NCI-H524 (cell line): ENCODE measurements at regions not wholly inside any gene's neighbourhood (a gene's known extent, or its start where the extent isn't known, plus 50 kb on each side); places are given as distances from the start of the nearest gene placed in this dataset.
"Not testable (repeated sequence)": the region's sequence is repeated elsewhere in the genome, so short reads cannot be mapped to it uniquely, and the experiment has no call there.

Source experiments
- DNase-seq, 2 experiments: peaks; one replicate each; lab custom pipeline; 2025; lab: John Stamatoyannopoulos, UW

- not testable (repeated sequence) for DNase-seq
Measured at GRCh38 chr17:45586651-45586934, 96.1 kb upstream of the PLEKHM1 start.

GRCh38 chr17:45592433-45592923, 102.0 kb upstream of the PLEKHM1 start:
- not testable (repeated sequence) for DNase-seq

- not testable (repeated sequence) for DNase-seq
Measured at GRCh38 chr17:45596347-45596746, 105.8 kb upstream of the PLEKHM1 start.

GRCh38 chr17:45600052-45601012, 109.8 kb upstream of the PLEKHM1 start:
- DNase-seq, result not testable (repeated sequence)

- DNase-seq, result not testable (repeated sequence)
Measured at GRCh38 chr17:45601013-45601412, 110.5 kb upstream of the PLEKHM1 start.

GRCh38 chr17:45601605-45602539, 111.4 kb upstream of the PLEKHM1 start:
- DNase-seq, result not testable (repeated sequence)

- not testable (repeated sequence) for DNase-seq
Measured at GRCh38 chr17:45605751-45606150, 115.2 kb upstream of the PLEKHM1 start.

GRCh38 chr17:45619984-45620405, 129.5 kb upstream of the PLEKHM1 start:
- not testable (repeated sequence) for DNase-seq

GRCh38 chr17:45620468-45620867, 129.9 kb upstream of the PLEKHM1 start:
- DNase-seq, result not testable (repeated sequence)

- DNase-seq, result not testable (repeated sequence)
Measured at GRCh38 chr17:45621087-45621486, 130.6 kb upstream of the PLEKHM1 start.

GRCh38 chr17:45622295-45622694, 131.8 kb upstream of the PLEKHM1 start:
- not testable (repeated sequence) for DNase-seq

GRCh38 chr17:45628019-45628418, 137.5 kb upstream of the PLEKHM1 start:
- no peak for DNase-seq

- no peak for DNase-seq
Measured at GRCh38 chr17:45631941-45632340, 141.4 kb upstream of the PLEKHM1 start.

GRCh38 chr17:45639297-45639849, 144.7 kb upstream of the CRHR1 start:
- no peak for DNase-seq

GRCh38 chr17:45640141-45640850, 143.8 kb upstream of the CRHR1 start:
- no peak for DNase-seq

- DNase-seq, result no peak
Measured at GRCh38 chr17:45641541-45641940, 142.6 kb upstream of the CRHR1 start.

GRCh38 chr17:45643591-45643990, 140.5 kb upstream of the CRHR1 start:
- no peak for DNase-seq

- DNase-seq, result not testable (repeated sequence)
Measured at GRCh38 chr17:45644637-45645036, 139.5 kb upstream of the CRHR1 start.

GRCh38 chr17:45645330-45645729, 138.8 kb upstream of the CRHR1 start:
- DNase-seq, result peak; percentile 91 to 97

- peak; percentile 63 to 78 for DNase-seq
Measured at GRCh38 chr17:45646288-45646988, 137.7 kb upstream of the CRHR1 start.

- DNase-seq, result peak in 1 of 2 experiments; percentile 65
Measured at GRCh38 chr17:45648642-45649041, 135.5 kb upstream of the CRHR1 start.
